Memory B cell (primary cell): ENCODE measurements at regions not wholly inside any gene's neighbourhood (a gene's known extent, or its start where the extent isn't known, plus 50 kb on each side); places are given as distances from the start of the nearest gene placed in this dataset.

Source experiments
- ATAC-seq: fragments of 150-1000 bp; cut with Tn5 transposase; 2 replicates; pipeline ENCODE4 v1.10.0; 2021; ENCODE audit warnings: low read depth, mild to moderate bottlenecking, moderate library complexity
- DNase-seq, 2 donors: peaks; one replicate each; pipeline ENCODE4 v3.0.0; 2022; ENCODE audit warnings: low spot score in 2 of 2
- H3K27ac Mint-ChIP-seq: one replicate; pipeline ENCODE4 v1.8.0; 2022; ENCODE audit warnings: mild to moderate bottlenecking, moderate library complexity, mixed read lengths
- H3K27me3 Mint-ChIP-seq: one replicate; pipeline ENCODE4 v1.8.0; 2022; ENCODE audit warnings: mixed read lengths
- H3K36me3 Mint-ChIP-seq: one replicate; pipeline ENCODE4 v1.8.0; 2022; ENCODE audit warnings: mild to moderate bottlenecking, mixed read lengths
- H3K4me1 Mint-ChIP-seq: one replicate; pipeline ENCODE4 v1.8.0; 2022; ENCODE audit warnings: mixed read lengths
- H3K4me3 Mint-ChIP-seq: one replicate; pipeline ENCODE4 v1.8.0; 2022; ENCODE audit warnings: mild to moderate bottlenecking, moderate library complexity, mixed read lengths
- H3K9me3 Mint-ChIP-seq: one replicate; pipeline ENCODE4 v1.8.0; 2022; ENCODE audit warnings: mixed read lengths

DNA sequence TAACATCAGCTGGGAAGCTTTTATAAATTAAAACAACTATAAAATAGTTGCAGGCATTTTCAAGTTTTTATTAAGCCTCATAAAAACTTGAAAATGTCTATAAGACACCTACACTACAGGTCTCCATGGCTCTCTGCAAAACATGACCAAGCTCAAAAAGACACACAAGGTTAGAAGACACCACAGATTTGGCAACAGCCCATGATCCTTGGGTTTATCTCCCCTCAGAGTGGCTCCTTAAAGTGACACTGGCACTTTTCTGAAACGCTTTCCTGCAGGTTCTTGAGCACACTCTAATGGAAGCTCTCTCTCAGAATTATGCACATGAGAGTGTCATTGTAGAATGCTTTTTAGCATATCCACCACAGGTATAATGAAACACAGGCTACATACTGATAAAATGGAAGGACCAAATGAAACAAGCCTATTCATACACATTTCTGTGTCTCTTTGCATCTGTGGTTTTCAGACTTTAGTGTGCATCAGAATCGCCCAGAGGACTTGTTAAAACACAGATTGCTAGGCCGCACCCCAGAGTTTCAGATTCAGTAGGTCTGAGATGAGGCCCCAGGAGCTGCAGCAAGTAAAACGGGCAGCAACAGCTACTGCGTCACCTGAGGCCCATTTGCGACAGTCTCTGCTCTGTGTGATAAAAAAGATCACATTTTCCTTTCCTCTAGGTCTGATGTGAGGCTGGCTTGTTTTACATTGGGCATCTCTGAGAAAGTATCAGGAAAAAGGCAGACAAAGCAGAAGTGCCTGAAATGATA is 75.0 kb upstream of the WSB1 start:
- Mint-ChIP-seq H3K27ac (peak overlapping the region; percentile 99), H3K27me3 (no peaks in the 10 kb centered on the region)

DNA sequence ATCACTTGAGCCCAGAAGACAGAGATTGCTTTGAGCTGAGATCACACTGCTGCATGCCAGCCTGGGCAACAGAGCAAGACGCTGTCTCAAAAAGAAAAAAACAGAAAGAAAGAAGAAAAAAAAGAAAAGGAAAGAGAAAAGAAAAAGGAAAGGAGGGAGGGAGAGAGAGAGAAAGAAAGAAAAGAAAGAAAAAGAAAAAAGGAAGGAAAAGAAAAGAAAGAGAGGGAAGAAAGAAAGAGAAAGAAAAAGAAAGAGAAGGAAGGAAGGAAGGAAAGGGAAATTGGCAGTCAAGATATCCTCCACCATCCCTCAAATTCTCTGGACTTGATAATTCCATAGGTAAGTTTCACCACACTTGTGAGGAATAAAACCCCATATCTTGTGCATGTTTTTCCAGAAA is 71.4 kb upstream of the WSB1 start:
- H3K27ac Mint-ChIP-seq: peak overlapping the region; percentile 21
- H3K4me3 Mint-ChIP-seq: no peak overlapping the region
- H3K36me3 Mint-ChIP-seq: no peaks in the 10 kb centered on the region
- H3K9me3 Mint-ChIP-seq: peaks cover 3% of the 10 kb centered on the region
- H3K27me3 Mint-ChIP-seq: no peaks in the 10 kb centered on the region
- ATAC-seq (no peak), DNase-seq (no peak)
- peaks cover 13% of the 10 kb centered on the region for H3K4me1 Mint-ChIP-seq

More for the DNA sequence above, 75.0 kb upstream of the WSB1 start:
- ATAC-seq (no peak), DNase-seq (no peak)
- Mint-ChIP-seq H3K36me3 (peaks cover 4% of the 10 kb centered on the region), H3K4me1 (peaks cover 34% of the 10 kb centered on the region), H3K9me3 (peaks cover 4% of the 10 kb centered on the region), H3K4me3 (peak overlapping the region; percentile 30)

DNA sequence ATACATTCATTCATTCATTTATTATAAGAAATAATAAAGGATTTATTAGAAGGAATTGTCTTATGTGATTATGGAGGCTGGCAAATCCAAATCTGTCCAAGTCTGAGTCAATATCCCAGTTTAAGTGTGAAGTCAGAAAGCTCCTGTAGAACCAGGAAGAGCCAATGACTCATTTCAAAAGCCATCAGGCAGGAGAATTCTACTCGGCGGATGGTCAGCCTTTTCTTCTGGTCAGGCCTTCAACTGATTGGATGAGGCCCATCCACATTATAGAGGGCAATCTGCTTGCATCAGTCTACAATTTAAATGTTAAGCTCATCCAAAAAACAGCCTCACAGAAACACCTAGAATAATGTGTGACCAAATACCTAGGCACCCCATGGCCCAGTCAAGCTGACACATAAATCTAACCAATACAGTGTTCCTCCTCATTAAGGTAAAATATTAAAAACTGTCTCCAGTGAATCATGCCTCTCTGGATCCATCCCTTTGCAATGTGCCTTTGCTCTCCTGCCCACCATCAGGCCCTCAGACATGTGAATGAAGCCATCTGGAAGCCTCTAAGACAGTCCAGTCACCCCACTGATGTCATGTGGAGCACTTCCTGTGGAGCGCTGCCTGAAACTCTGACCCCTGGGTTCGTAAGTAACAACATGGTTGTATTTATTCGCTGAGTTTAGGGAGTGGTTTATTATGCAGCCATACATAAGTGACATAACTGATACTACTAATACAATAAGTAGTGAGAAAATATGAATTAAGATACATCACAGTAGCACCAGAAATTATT is 69.2 kb upstream of the WSB1 start:
- no peak for ATAC-seq
- no peak for DNase-seq
- no peaks in the 10 kb centered on the region for H3K27me3 Mint-ChIP-seq
- H3K4me1 Mint-ChIP-seq: no peaks in the 10 kb centered on the region
- H3K27ac Mint-ChIP-seq: no peak overlapping the region
- no peaks in the 10 kb centered on the region for H3K36me3 Mint-ChIP-seq
- no peak overlapping the region for H3K4me3 Mint-ChIP-seq
- H3K9me3 Mint-ChIP-seq: peaks cover 3% of the 10 kb centered on the region

DNA sequence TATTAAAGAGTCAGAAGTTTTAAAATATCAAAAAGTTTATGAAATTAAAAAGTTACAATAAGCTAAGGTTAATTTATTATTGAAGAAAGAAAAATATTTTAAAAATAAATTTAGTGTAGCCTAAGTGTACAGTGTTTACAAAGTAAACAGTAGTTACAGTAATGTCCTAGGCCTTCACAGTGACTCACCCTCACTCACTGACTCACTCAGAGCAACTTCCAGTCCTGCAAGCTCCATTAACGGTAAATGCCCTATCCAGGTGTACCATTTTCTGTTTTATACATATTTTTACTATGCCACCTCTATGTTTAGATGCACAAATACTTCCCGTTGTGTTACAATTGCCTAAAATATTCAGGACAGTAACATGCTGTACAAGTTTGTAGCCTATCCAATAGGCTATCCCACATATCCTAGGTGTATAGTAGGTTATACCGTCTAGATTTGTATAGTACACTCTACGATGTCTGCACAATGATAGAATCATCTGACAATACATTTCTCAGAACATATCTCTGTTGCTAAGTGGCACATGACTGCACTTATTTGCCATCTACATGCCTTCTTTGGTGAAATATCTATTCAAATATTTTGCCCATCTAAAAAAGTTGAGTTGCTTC is 67.2 kb upstream of the WSB1 start:
- H3K27me3 Mint-ChIP-seq: no peaks in the 10 kb centered on the region
- peaks cover 3% of the 10 kb centered on the region for H3K9me3 Mint-ChIP-seq
- H3K36me3 Mint-ChIP-seq: no peaks in the 10 kb centered on the region
- no peak overlapping the region for H3K4me3 Mint-ChIP-seq
- DNase-seq (no peak), ATAC-seq (no peak)
- no peak overlapping the region for H3K27ac Mint-ChIP-seq
- no peaks in the 10 kb centered on the region for H3K4me1 Mint-ChIP-seq

DNA sequence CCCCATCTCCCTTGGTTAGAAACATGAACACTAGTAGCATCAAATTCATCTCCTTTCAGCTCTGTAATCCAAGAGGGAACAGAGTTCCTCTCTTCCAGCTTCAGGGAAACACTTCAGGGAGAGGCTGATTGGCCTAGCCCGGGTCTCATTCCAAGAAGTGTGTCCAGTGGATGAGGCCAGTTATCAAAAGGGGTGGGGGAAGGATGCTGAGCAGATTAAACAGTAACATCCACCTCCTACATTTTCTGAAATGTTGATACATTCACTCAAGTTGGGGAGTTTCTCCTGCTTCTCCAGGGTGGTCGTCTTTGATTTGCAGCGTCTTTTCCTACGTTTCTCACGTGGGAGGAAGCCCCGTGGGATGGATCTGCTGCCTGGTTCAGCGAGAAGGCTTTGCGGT is 62.9 kb upstream of the WSB1 start:
- Mint-ChIP-seq H3K9me3 (no peaks in the 10 kb centered on the region), H3K4me1 (peaks cover 7% of the 10 kb centered on the region), H3K36me3 (no peaks in the 10 kb centered on the region), H3K27ac (no peak overlapping the region), H3K4me3 (no peak overlapping the region), H3K27me3 (no peaks in the 10 kb centered on the region)
- no peak for DNase-seq
- ATAC-seq: no peak

DNA sequence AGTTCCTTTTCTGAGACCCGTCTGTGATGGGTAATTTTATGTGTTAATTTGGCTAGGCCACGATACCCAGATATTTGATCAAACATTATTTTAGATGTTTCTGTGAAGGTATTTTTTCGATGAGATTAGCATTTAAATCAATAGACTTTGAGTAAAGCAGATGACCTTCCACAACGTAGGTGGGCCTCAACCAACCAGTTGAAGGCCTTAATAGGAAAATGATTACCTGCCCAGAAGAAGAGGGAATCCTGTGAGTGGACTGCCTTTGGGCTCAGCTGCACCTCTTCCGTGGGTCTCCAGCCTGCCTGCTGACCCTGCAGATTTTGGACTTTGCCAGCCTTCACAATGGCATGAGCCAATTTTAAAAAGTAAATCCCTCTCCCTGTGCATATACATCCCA is 61.6 kb upstream of the WSB1 start:
- ATAC-seq (no peak), DNase-seq (no peak)
- Mint-ChIP-seq H3K4me3 (no peak overlapping the region), H3K27me3 (no peaks in the 10 kb centered on the region), H3K9me3 (no peaks in the 10 kb centered on the region), H3K27ac (no peak overlapping the region), H3K4me1 (peaks cover 7% of the 10 kb centered on the region), H3K36me3 (no peaks in the 10 kb centered on the region)

DNA sequence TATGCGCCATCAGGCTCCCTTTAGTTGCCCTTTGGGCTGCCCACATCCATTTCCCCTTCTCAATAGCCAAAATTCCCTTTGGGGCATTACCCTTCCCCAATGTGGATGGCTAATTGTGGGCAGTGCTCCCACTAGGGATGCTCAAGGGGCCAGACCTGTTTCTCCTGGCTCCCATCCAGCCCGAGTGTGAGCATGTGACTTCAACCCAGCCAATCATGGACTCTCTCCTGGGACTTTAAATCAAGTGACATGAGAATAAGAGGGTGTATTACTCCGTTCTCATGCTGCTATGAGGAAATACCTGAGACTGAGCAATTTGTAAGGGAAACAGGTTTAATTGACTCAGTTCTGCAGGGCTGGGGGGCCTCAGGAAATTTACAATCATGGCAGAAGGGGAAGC is 60.9 kb upstream of the WSB1 start:
- peaks cover 7% of the 10 kb centered on the region for H3K4me1 Mint-ChIP-seq

DNA sequence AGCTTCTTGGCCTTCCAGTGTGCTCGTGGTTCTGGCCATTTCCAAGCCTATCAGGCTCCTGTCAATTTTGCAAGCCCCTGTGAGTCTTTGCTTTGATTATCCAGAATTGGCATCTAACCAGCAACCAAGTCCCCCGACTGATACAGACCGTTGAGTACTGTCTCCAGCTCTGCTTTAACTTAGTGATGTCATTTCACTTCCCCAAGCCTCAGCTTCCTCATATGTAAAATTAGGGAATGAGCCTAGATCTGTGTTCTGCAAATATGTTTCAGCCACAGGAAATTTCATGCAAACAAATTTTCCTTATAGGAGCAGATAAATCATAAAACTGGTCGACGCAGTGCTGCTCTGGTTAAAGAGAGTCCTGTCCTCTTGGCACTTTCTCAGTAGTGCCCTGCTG is 60.1 kb upstream of the WSB1 start:
- ATAC-seq: no peak
- Mint-ChIP-seq H3K36me3 (no peaks in the 10 kb centered on the region), H3K4me1 (peaks cover 12% of the 10 kb centered on the region), H3K4me3 (no peak overlapping the region), H3K27me3 (no peaks in the 10 kb centered on the region), H3K27ac (no peak overlapping the region), H3K9me3 (no peaks in the 10 kb centered on the region)
- DNase-seq: no peak

More for the DNA sequence above, 60.9 kb upstream of the WSB1 start:
- Mint-ChIP-seq H3K27ac (peak overlapping the region; percentile 81), H3K27me3 (no peaks in the 10 kb centered on the region), H3K4me3 (no peak overlapping the region), H3K9me3 (no peaks in the 10 kb centered on the region), H3K36me3 (no peaks in the 10 kb centered on the region)
- no peak for DNase-seq
- no peak for ATAC-seq

DNA sequence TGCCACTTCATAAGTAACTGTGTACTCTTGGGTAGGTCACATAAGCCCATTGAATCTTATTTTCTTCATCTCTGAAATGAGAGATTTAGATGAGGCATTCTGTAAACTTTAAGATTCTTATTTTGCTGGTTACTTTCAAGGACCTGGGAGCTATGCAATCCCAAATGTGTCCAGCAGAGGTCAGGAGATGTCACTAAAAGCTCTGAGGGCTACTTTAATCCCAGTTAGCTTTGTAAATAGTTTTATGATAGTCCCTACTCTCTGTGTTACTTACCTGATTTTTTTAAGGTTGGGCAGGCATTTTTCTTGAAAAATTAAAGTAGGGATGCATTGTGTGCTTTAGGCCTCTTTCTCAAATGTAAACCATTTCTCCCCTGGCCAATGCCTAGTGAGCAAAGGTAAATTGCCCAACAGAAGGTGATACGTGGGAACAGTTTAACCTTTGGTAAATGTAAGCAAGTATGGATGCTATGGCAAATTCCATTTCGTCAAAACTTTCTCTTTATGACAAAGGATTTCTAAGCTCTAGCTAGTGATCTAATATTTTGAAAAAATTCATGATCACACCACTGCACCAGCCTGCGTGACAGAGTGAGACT is 57.1 kb upstream of the WSB1 start:
- peak; percentile 68 for ATAC-seq
- no peaks in the 10 kb centered on the region for H3K27me3 Mint-ChIP-seq
- H3K4me3 Mint-ChIP-seq: no peak overlapping the region
- H3K4me1 Mint-ChIP-seq: peaks cover 28% of the 10 kb centered on the region
- H3K36me3 Mint-ChIP-seq: no peaks in the 10 kb centered on the region
- no peak overlapping the region for H3K27ac Mint-ChIP-seq
- no peaks in the 10 kb centered on the region for H3K9me3 Mint-ChIP-seq
- peak; percentile 76 to 79 for DNase-seq

DNA sequence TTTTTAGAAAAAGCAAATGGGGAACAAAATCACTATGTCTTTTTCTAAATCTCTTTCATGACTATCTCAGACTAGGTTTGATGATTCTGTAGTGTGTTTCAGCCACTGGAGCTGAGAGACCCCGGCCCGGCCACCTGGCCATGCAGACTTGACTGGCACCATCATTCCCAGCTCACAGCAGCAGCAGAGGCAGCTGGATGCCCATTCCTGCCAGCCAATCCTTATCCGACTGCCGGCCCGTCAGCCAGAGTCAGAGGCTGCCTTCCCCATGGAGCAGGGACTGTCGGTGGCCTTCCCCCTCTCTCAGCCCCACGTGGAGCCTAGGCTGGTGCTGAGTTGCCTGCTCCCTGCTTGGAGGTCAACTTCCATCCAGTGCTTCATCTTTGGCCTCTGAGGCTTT is 56.0 kb upstream of the WSB1 start:
- H3K36me3 Mint-ChIP-seq: no peaks in the 10 kb centered on the region
- H3K27me3 Mint-ChIP-seq: no peaks in the 10 kb centered on the region
- peaks cover 28% of the 10 kb centered on the region for H3K4me1 Mint-ChIP-seq
- DNase-seq (no peak), ATAC-seq (no peak)
- H3K4me3 Mint-ChIP-seq: no peak overlapping the region
- peak overlapping the region; percentile 90 for H3K27ac Mint-ChIP-seq
- H3K9me3 Mint-ChIP-seq: no peaks in the 10 kb centered on the region

DNA sequence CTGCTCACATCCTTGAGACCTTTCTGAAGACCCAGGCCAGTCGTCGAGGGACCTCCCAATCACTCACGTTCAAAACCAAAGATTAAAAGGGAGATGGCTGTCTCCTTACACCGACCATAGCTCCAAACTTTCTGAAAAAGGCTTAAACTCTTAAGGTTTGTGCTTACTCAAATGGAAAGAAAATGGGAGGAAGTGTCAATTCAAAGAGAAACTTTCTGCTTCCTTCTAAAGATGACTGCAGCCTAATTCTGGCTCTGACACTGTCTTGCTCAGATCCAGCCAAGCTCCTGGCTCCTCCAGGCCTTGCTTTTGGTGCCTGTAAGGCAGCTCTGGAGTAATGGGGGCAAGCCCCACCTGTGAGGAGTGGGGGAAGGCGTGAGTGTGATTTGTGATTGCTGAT is 54.9 kb upstream of the WSB1 start:
- H3K27me3 Mint-ChIP-seq: no peaks in the 10 kb centered on the region
- no peak overlapping the region for H3K4me3 Mint-ChIP-seq
- peaks cover 23% of the 10 kb centered on the region for H3K4me1 Mint-ChIP-seq
- no peaks in the 10 kb centered on the region for H3K9me3 Mint-ChIP-seq
- DNase-seq (no peak), ATAC-seq (peak; percentile 69)
- H3K27ac Mint-ChIP-seq: peak overlapping the region; percentile 90
- no peaks in the 10 kb centered on the region for H3K36me3 Mint-ChIP-seq

DNA sequence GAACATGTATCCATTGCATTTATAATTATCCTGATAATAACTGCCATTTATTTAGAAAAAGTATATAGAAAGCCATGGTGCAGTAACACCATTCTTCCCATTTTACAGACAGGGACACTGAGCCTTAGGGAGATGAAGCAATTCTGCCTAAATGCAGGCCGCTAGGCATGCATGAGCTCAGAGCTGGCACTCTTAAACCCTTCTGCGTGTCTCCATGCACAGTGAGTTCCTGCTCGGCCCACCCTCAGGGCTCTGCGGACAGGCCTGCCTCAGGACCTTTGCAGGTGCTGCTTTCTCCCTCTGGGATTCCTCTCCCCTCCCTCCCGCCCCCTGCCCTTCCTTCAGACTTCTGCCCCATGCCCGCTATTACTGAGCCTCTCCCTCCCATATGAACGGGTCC is 54.3 kb upstream of the WSB1 start:
- Mint-ChIP-seq H3K4me3 (no peak overlapping the region), H3K27ac (no peak overlapping the region), H3K36me3 (no peaks in the 10 kb centered on the region), H3K4me1 (peaks cover 23% of the 10 kb centered on the region), H3K9me3 (no peaks in the 10 kb centered on the region), H3K27me3 (no peaks in the 10 kb centered on the region)
- ATAC-seq (no peak), DNase-seq (no peak)

DNA sequence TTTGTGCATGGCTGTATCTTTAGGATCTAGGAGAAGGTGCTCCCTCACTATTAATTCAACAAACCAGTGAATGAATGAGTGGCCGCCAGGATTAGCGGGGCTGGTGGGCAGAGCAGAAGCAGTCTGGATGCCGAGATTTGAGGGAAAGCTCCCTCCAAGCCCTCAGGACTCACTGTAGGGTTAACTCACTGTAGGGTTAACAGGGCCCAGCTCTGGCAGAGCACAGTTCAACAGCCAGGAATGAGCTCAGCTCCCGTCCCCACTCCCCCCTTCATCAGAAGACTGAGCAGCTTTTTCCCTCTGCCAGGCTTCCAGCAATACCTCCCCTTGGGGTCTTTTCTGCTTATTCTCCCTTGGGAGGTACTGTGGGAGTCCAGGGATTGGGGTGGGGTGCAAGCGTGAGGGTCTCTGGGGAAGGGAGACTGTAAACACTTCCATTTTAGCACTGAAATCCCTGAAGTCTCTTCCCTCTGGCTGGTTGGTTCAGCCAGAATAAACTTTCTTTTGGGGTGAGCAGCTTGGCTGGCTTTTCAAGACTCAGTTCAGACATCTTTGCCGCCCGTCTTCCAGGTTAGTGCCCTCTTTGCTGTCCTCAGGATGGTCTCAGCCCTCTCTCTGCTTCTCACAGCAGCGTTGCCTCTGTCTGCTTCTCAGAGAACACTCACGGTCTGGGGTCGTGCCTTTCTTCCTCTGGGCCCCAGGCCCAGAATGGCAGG is 53.7 kb upstream of the WSB1 start:
- H3K4me1 Mint-ChIP-seq: peaks cover 29% of the 10 kb centered on the region
- H3K4me3 Mint-ChIP-seq: no peak overlapping the region
- H3K36me3 Mint-ChIP-seq: no peaks in the 10 kb centered on the region
- H3K9me3 Mint-ChIP-seq: no peaks in the 10 kb centered on the region
- DNase-seq: no peak
- no peak overlapping the region for H3K27ac Mint-ChIP-seq
- no peak for ATAC-seq
- H3K27me3 Mint-ChIP-seq: no peaks in the 10 kb centered on the region

DNA sequence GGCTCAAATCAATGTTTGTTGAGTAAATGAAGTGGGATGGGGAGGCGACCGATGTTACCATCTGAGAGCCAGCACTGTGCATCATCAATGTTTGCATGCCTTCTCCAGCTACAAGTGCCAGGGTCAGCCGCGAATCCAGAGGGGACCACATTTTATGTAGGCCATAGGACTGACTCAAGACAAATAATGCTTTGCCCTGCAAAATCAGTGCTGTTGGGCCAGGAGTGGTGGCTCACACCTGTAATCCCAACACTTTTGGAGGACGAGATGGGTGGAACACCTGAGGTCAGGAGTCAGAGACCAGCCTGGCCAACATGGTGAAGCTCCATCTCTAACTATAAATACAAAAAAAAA is 53.1 kb upstream of the WSB1 start:
- Mint-ChIP-seq H3K27ac (no peak overlapping the region), H3K4me1 (peaks cover 34% of the 10 kb centered on the region), H3K36me3 (no peaks in the 10 kb centered on the region), H3K27me3 (no peaks in the 10 kb centered on the region), H3K9me3 (no peaks in the 10 kb centered on the region), H3K4me3 (no peak overlapping the region)
- no peak for ATAC-seq
- DNase-seq: no peak
